Lower lobe of right lung (tissue), 2 donors: ENCODE measurements at regions not wholly inside any gene's neighbourhood (a gene's known extent, or its start where the extent isn't known, plus 50 kb on each side); places are given as distances from the start of the nearest gene placed in this dataset.

Experiments used
- ATAC-seq, 2 donors: fragments of 200-7000 bp; cut with Tn5 transposase; one replicate each; pipeline ENCODE4 v1.9.1; 2020 to 2022; ENCODE audit warnings: mild to moderate bottlenecking in 2 of 2, moderate library complexity in 2 of 2
- DNase-seq: peaks from one replicate; pipeline ENCODE4 v3.0.0-alpha.2; 2020
- H3K27ac ChIP-seq: fragments of 200-600 bp; one replicate; pipeline ENCODE4 v1.8.0; 2022
- H3K27me3 ChIP-seq: fragments of 200-600 bp; one replicate; pipeline ENCODE4 v1.8.0; 2022; ENCODE audit warnings: low read depth
- H3K36me3 ChIP-seq: fragments of 200-600 bp; one replicate; pipeline ENCODE4 v1.8.0; 2022; ENCODE audit warnings: mild to moderate bottlenecking
- H3K4me1 ChIP-seq: fragments of 200-600 bp; one replicate; pipeline ENCODE4 v1.8.0; 2022
- H3K4me3 ChIP-seq: fragments of 200-600 bp; one replicate; pipeline ENCODE4 v1.8.0; 2022; ENCODE audit warnings: mild to moderate bottlenecking
- H3K9me3 ChIP-seq: fragments of 200-600 bp; one replicate; pipeline ENCODE4 v1.8.0; 2022
- intact Hi-C: fragments of 100-400 bp; cut with DNase I; formaldehyde crosslinking; loops from one replicate; pipeline ENCODE4 v1.11.0; 2022
- TF ChIP-seq, protein P1 (sequence below): fragments of 200-600 bp; IDR thresholded peaks from one replicate; pipeline ENCODE4 v1.8.0; 2022; ENCODE audit warnings: antibody characterized with exemption, mild to moderate bottlenecking
- donor health status: DM: no; HTN: yes; CAD: no; lungs with severe emphysema.

DNA sequence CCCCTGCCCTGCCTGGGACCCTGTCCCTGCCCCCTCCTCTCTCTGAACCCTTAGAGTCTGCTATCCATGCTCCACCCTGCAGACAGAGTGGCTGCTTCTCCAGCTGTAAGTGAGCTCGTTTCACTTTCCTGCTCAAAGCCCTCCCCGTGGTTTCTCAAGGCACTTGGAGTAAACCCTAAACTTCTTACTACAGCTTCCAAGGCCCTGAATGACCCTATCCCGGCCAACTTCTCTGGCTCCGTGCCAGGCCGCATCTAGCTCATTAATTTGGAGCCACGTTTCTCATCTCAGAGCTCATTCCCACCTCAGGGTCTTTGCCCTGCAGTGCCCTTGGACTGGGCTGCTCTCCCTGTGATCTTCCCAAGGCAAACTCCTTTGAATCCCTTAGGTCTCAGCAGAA lies 235.1 kb upstream of the RUNX1 start:
- peaks cover 11% of the 10 kb centered on the region for H3K9me3 ChIP-seq
- H3K4me3 ChIP-seq, result no peak overlapping the region
- no peaks in the 10 kb centered on the region for H3K27me3 ChIP-seq
- H3K4me1 ChIP-seq, result peaks cover 5% of the 10 kb centered on the region
- intact Hi-C loops, result no loop called here
- DNase-seq, result no peak
- H3K36me3 ChIP-seq, result no peaks in the 10 kb centered on the region
- H3K27ac ChIP-seq, result no peak overlapping the region
- TF ChIP-seq, protein P1, sequence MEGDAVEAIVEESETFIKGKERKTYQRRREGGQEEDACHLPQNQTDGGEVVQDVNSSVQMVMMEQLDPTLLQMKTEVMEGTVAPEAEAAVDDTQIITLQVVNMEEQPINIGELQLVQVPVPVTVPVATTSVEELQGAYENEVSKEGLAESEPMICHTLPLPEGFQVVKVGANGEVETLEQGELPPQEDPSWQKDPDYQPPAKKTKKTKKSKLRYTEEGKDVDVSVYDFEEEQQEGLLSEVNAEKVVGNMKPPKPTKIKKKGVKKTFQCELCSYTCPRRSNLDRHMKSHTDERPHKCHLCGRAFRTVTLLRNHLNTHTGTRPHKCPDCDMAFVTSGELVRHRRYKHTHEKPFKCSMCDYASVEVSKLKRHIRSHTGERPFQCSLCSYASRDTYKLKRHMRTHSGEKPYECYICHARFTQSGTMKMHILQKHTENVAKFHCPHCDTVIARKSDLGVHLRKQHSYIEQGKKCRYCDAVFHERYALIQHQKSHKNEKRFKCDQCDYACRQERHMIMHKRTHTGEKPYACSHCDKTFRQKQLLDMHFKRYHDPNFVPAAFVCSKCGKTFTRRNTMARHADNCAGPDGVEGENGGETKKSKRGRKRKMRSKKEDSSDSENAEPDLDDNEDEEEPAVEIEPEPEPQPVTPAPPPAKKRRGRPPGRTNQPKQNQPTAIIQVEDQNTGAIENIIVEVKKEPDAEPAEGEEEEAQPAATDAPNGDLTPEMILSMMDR, result no peak
- ATAC-seq, result peak; percentile 19 to 45

DNA sequence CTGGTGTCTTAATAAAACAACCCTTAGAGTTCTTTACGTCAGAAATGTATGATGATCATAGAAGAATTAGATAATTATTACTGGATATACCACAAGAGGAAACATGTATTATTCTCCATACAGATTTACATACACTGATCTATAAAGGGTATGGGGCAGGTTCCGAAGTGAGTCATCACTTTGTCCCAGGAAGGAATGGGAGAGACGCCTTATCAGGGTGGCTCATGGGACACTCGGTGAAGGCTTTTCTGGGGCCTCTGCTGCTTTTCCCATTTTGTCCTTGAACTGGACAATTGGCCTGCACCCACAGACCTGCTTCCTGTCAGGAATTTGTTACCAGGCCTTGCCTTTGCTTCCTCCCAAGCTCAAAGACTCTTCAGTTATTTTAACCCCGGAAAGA lies 233.8 kb upstream of the RUNX1 start:
- DNase-seq, result no peak
- peaks cover 5% of the 10 kb centered on the region for H3K4me1 ChIP-seq
- TF ChIP-seq, protein P1, result no peak
- H3K9me3 ChIP-seq, result peaks cover 11% of the 10 kb centered on the region
- ATAC-seq, result no peak
- no peaks in the 10 kb centered on the region for H3K36me3 ChIP-seq
- no peak overlapping the region for H3K4me3 ChIP-seq
- intact Hi-C loops, result no loop called here
- H3K27ac ChIP-seq, result no peak overlapping the region
- H3K27me3 ChIP-seq, result no peaks in the 10 kb centered on the region

DNA sequence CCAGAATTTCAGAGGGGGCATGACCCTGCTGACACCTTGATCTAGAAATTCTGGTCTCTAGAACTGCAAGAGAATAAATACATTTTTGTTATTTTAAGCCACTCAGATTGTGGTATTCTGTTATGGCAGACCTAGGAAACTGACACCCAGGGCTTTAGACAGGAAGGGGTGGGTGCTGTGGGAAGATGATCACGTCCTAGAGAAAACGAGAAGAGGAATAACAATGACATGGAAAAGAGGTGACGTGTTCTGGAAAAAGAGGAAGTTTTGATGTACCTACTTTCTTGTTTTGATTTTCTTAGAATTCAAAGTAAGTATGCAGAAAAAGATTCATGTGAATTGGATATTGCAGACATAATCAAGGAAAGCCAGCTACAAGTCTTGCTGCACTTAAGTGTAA lies 232.9 kb upstream of the RUNX1 start:
- peak; percentile 59 to 60 for ATAC-seq
- Histone ChIP-seq H3K4me3 (no peak overlapping the region), H3K9me3 (peaks cover 2% of the 10 kb centered on the region), H3K27ac (no peak overlapping the region), H3K4me1 (peaks cover 5% of the 10 kb centered on the region), H3K27me3 (no peaks in the 10 kb centered on the region), H3K36me3 (no peaks in the 10 kb centered on the region)
- intact Hi-C loops, result no loop called here
- TF ChIP-seq, protein P1, result no peak
- no peak for DNase-seq

DNA sequence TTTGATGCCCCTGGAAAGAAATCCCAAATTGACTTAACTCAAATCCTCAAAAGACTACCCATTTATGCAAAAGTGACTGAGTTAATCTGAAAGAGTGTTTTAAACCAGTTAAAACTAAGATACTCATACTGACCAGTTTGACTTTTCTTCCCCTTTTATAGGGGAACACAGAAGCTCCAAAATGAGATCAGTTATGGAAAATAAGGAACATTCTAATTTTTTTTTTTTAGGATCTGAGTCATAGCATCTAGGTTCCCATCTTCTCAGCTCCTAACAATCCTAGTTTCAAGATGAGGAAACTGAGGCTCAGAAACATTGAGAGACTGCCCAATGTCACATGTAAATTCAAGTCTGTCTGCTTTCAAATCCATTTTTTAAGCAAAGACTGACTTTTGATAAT lies 231.1 kb upstream of the RUNX1 start:
- DNase-seq (no peak), ATAC-seq (peak in 1 of 2 donors; percentile 23)
- H3K27me3 ChIP-seq, result no peaks in the 10 kb centered on the region
- H3K9me3 ChIP-seq, result no peaks in the 10 kb centered on the region
- no peak overlapping the region for H3K4me3 ChIP-seq
- TF ChIP-seq, protein P1, result no peak
- H3K27ac ChIP-seq, result no peak overlapping the region
- intact Hi-C loops, result no loop called here
- H3K36me3 ChIP-seq, result no peaks in the 10 kb centered on the region
- H3K4me1 ChIP-seq, result peaks cover 5% of the 10 kb centered on the region

DNA sequence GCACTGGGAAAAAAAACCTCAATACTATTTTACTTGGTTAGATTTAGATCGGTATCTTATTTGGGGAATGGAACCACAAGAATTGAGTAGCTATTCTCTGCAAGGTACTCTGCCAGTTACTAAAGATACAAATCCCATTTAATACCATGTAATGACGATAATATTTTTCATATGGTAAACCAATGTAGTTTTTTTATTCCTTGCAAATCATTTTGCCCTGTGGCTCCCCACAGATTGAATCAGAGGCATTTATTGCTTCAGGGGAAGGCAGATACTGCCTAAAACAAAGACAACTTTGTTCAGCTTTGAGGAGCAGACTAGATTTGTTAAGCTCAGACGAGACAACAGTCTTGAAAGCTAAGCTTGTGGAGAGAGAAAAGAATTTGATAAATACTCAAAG lies 226.7 kb upstream of the RUNX1 start:
- H3K27me3 ChIP-seq, result no peaks in the 10 kb centered on the region
- intact Hi-C loops, result no loop called here

More for the DNA sequence above, 226.7 kb upstream of the RUNX1 start:
- Histone ChIP-seq H3K4me3 (no peak overlapping the region), H3K4me1 (no peaks in the 10 kb centered on the region), H3K27ac (no peak overlapping the region), H3K36me3 (no peaks in the 10 kb centered on the region), H3K9me3 (no peaks in the 10 kb centered on the region)
- TF ChIP-seq, protein P1, result no peak
- no peak for ATAC-seq
- no peak for DNase-seq
